Tibial nerve (tissue), 3 donors: ENCODE measurements at regions not wholly inside any gene's neighbourhood (a gene's known extent, or its start where the extent isn't known, plus 50 kb on each side); places are given as distances from the start of the nearest gene placed in this dataset.

ENCODE experiments used
- CTCF ChIP-seq, 5 experiments: fragments of 200-600 bp in 3 of 5; fragments of 450-650 bp in 2 of 5; sonication (generic) in 3 of 5; IDR thresholded peaks; one replicate each; pipeline ENCODE4 v1.5.1; 2016 to 2019; ENCODE audit warnings: antibody characterized with exemption in 5 of 5, mild to moderate bottlenecking in 3 of 5, moderate library complexity in 2 of 5
- POLR2A ChIP-seq, 2 donors: fragments of 450-650 bp; IDR thresholded peaks; one replicate each; pipeline ENCODE4 v1.6.1; 2017; ENCODE audit warnings: antibody characterized with exemption in 2 of 2, mild to moderate bottlenecking in 2 of 2, moderate library complexity in 2 of 2

GRCh38 chr2:181163691-181164090 lies 183.3 kb downstream of the UBE2E3 start:
- no peak for TF ChIP-seq CTCF (IDR thresholded peaks at IDR 0.05)
- TF ChIP-seq POLR2A (IDR thresholded peaks at IDR 0.05): no peak
